GM19328 (cell line): ENCODE measurements at regions not wholly inside any gene's neighbourhood (a gene's known extent, or its start where the extent isn't known, plus 50 kb on each side); places are given as distances from the start of the nearest gene placed in this dataset.
"Not testable (repeated sequence)": the region's sequence is repeated elsewhere in the genome, so short reads cannot be mapped to it uniquely, and the experiment has no call there.

ENCODE experiments used
- ATAC-seq: cut with Tn5 transposase; IDR thresholded peaks from one replicate; pipeline ENCODE4 v1.9.1; 2021; ENCODE audit warnings: mild to moderate bottlenecking, moderate library complexity; ENCODE audit not compliant: unreplicated experiment

DNA sequence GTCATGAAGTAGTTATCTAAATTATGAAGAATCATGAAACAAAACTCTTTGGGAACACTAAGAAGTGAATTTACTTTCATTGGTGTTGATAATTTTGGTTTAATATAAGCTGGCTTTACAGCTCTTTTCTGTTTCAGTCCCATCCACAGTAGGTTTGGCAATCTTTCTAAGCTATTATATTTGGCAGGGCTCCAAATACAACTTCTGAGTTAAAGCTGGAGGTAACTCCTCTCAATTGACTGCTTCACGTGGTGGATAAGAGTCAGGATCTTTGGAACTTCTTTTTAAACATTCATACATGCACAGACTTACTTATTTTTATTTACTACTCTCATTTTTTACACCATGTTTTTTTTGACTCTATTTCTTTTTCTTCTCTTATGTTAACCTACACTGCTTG lies 106.5 kb upstream of the EPHA3 start:
- no peak for ATAC-seq

DNA sequence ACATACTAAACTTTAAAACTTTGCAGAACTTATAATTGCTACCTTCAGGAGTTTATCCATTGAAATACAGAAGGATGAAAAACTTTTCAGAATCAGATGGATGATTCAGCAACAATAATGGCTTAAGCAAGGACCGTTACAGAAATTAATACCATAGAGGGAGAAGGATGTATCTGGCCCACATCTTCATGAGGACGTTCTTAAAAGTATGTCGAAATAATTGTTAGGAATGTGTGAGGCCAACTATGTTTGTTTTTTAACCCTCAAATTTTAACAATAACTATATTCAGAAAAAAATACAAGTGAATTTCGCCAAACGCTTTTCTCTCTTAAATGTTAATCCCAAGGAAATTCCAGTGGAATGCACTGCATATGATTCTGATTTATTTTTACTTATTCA lies 105.2 kb upstream of the EPHA3 start:
- no peak for ATAC-seq

- ATAC-seq: no peak
Observed at GRCh38 chr3:89013536-89013935, 93.9 kb upstream of the EPHA3 start.

- no peak for ATAC-seq
Observed at GRCh38 chr3:89017531-89017930, 89.9 kb upstream of the EPHA3 start.

DNA sequence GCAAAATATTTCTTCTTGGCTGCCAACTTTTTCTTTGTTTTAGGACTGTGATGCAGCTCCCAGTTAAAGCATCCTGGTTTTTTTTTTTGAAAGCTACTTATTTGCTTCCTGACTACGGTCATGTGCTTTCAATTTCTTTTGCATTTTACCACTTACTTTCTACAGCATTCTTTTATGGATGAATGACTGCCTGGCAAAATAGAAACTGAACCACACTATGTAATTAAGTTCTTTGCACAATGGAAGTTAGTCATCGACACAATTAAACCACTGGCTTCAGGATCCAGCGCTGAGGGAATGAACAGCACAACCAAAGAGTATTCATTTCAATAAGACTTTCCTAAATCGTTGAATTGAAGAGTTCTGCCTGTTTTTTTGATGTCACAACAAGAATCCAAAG lies 82.2 kb upstream of the EPHA3 start:
- ATAC-seq: no peak

DNA sequence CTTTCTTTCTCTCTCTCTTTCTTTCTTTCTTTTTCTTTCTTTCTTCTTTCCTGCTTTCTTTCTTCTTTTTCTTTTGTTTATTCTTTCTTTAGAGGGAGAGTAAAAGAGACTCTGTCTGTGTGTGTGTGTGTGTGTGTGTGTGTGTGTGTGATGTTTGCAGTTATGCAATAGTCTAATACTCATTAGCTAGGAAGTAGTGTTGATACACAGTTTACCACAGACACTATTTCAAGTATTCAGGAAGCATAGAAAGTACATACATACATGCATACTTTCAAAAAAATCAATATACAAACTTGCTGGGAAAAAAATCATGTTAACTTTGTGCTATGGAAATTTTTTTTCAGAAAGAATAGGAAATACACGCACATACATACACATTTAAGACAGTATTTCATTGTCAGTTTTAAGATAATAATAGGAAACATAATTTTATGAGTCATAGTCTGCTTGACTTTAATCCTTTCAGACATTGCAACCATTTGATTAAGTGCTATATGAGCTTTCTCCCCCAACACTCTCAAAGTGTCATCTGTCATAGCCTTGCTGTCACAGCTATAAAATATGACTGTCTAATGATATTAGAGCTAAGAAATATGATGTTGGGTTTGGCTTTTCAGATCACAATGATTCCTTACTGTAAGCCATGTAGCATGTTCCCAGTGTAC lies 74.9 kb upstream of the EPHA3 start:
- no peak for ATAC-seq

DNA sequence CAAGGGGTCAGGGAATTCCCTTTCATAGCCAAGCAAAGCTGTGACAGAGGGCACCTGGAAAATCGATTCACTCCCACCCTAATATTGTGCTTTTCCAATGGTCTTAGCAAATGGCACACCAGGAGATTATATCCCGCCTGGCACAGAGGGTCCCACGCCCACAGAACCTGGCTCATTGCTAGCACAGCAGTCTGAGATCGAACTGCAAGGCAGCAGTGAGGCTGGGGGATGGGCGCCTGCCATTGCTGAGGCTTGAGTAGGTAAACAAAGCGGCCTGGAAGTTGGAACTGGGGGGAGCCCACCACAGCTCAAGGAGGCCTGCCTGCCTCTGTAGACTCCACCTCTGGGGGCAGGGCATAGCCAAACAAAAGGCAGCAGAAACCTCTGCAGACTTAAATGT lies 72.7 kb upstream of the EPHA3 start:
- not testable (repeated sequence) for ATAC-seq

DNA sequence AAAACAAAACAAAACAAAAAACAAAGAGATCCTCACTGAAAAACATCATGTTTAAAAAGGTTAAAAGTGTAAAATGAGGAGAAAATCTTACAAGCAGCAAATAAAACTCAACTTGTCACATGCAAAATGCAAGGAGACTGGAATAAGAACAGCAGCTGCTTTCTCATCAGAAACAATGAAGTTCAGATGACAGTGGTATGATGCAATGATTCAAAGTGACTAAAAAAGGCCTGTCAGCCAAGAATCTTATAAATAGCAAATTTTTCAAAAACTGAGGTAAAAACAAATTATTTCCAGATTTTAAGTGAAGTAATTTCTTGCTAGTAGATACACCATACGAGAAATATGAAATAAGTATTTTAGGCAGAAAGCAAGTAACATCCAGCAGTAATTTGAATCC lies 68.6 kb upstream of the EPHA3 start:
- no peak for ATAC-seq

- ATAC-seq: no peak
Observed at GRCh38 chr3:89042236-89042835, 65.1 kb upstream of the EPHA3 start.

DNA sequence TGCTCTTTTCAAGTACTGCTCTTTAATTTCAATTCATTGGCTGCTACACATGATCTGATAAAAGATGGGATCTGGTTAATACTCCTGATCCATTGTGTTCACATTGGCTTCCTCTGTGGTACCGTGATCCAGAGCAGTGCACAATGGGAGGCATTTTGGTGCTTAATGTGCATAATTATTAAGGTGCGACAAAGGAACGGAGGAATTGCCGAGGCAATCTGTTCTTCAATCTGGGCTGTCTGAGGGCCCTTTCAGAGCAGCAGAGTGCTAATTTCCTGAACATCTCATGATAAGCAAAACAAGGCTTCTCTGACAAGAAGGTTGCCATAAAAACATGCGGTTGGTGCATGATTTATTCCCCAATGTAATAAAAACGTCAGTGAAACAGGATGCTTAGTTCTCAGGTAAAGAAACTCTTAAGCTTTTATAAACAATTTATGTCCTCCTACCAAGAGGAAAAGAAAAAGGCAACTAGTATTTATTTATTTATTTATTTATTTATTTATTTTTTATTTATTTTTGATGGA lies 64.0 kb upstream of the EPHA3 start:
- ATAC-seq: no peak

DNA sequence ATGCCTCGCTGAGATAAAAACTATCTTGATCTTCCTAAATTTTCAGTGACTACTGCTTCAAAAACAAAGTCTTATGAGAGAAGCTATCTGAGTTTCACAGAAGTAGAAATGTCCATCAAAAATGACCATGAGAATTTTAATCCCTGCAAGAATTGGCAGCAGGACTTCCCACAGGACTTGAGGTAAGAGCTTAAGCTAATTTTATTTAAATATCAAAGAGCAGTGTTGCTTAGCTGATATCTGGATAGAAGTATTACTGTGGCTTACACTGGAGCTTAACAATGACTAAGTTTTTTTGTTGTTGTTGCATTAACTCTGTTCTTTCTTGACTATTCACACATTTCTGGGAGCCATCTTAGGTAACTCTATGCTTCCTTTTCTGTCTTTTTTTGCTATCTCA lies 60.8 kb upstream of the EPHA3 start:
- ATAC-seq: no peak

GRCh38 chr3:89049119-89049518 lies 58.3 kb upstream of the EPHA3 start:
- no peak for ATAC-seq

DNA sequence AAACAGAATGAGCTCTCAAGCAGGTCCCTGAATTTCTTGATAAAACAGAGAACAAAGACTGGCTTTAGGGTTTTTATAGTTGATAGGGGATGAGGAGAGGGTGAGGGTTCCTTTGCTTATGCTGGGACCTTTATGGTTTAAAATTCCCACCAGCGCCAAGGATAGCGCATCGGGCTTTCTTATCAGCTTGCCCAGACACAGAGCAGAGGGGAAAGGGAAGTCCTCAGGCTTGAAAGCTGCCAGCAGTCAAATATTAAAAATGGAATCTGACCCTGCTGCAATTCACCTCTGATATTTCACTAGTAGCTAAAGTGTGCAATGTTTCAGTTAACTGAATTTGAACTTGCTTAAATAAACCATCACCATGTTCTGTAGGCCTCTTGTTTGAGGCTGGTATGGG lies 55.0 kb upstream of the EPHA3 start:
- no peak for ATAC-seq

- no peak for ATAC-seq
Observed at GRCh38 chr3:89057398-89057797, 50.0 kb upstream of the EPHA3 start.
